ENCODE measurements at regions not wholly inside any gene's neighbourhood (a gene's known extent, or its start where the extent isn't known, plus 50 kb on each side); places are given as distances from the start of the nearest gene placed in this dataset.

- TF ChIP-seq NCOR1 (IDR thresholded peaks at IDR 0.05): no peak
- TF ChIP-seq, protein P1, sequence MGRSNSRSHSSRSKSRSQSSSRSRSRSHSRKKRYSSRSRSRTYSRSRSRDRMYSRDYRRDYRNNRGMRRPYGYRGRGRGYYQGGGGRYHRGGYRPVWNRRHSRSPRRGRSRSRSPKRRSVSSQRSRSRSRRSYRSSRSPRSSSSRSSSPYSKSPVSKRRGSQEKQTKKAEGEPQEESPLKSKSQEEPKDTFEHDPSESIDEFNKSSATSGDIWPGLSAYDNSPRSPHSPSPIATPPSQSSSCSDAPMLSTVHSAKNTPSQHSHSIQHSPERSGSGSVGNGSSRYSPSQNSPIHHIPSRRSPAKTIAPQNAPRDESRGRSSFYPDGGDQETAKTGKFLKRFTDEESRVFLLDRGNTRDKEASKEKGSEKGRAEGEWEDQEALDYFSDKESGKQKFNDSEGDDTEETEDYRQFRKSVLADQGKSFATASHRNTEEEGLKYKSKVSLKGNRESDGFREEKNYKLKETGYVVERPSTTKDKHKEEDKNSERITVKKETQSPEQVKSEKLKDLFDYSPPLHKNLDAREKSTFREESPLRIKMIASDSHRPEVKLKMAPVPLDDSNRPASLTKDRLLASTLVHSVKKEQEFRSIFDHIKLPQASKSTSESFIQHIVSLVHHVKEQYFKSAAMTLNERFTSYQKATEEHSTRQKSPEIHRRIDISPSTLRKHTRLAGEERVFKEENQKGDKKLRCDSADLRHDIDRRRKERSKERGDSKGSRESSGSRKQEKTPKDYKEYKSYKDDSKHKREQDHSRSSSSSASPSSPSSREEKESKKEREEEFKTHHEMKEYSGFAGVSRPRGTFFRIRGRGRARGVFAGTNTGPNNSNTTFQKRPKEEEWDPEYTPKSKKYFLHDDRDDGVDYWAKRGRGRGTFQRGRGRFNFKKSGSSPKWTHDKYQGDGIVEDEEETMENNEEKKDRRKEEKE (IDR thresholded peaks at IDR 0.05; ENCODE audit: borderline replicate concordance in 1 of 2, control insufficient read depth in 1 of 2, low read depth in 2 of 2, low read length in 1 of 2): no peak
- peak; percentile 74 for TF ChIP-seq TEAD4 (IDR thresholded peaks at IDR 0.05; ENCODE audit: low read length)
- TF ChIP-seq TEAD4 (CRISPR knock-in tag; IDR thresholded peaks at IDR 0.05; ENCODE audit: borderline replicate concordance): no peak
- no peak for TF ChIP-seq ZNF707 (CRISPR knock-in tag; conservative IDR thresholded peaks at IDR 0.05)
- no peak for TF ChIP-seq HDAC8 (tag; IDR thresholded peaks at IDR 0.05)
- TF ChIP-seq TBP (optimal IDR thresholded peaks at IDR 0.05; ENCODE audit: low read depth, low read length): no peak
- no peak for TF ChIP-seq EGR1 (conservative IDR thresholded peaks at IDR 0.05)
- TF ChIP-seq, protein P2, sequence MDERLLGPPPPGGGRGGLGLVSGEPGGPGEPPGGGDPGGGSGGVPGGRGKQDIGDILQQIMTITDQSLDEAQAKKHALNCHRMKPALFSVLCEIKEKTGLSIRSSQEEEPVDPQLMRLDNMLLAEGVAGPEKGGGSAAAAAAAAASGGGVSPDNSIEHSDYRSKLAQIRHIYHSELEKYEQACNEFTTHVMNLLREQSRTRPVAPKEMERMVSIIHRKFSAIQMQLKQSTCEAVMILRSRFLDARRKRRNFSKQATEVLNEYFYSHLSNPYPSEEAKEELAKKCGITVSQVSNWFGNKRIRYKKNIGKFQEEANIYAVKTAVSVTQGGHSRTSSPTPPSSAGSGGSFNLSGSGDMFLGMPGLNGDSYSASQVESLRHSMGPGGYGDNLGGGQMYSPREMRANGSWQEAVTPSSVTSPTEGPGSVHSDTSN (CRISPR knock-in tag; IDR thresholded peaks at IDR 0.05; ENCODE audit: low read depth): no peak
- TF ChIP-seq, protein P2 (tag; conservative IDR thresholded peaks at IDR 0.05; ENCODE audit: low read depth): no peak
- TF ChIP-seq, protein P3, sequence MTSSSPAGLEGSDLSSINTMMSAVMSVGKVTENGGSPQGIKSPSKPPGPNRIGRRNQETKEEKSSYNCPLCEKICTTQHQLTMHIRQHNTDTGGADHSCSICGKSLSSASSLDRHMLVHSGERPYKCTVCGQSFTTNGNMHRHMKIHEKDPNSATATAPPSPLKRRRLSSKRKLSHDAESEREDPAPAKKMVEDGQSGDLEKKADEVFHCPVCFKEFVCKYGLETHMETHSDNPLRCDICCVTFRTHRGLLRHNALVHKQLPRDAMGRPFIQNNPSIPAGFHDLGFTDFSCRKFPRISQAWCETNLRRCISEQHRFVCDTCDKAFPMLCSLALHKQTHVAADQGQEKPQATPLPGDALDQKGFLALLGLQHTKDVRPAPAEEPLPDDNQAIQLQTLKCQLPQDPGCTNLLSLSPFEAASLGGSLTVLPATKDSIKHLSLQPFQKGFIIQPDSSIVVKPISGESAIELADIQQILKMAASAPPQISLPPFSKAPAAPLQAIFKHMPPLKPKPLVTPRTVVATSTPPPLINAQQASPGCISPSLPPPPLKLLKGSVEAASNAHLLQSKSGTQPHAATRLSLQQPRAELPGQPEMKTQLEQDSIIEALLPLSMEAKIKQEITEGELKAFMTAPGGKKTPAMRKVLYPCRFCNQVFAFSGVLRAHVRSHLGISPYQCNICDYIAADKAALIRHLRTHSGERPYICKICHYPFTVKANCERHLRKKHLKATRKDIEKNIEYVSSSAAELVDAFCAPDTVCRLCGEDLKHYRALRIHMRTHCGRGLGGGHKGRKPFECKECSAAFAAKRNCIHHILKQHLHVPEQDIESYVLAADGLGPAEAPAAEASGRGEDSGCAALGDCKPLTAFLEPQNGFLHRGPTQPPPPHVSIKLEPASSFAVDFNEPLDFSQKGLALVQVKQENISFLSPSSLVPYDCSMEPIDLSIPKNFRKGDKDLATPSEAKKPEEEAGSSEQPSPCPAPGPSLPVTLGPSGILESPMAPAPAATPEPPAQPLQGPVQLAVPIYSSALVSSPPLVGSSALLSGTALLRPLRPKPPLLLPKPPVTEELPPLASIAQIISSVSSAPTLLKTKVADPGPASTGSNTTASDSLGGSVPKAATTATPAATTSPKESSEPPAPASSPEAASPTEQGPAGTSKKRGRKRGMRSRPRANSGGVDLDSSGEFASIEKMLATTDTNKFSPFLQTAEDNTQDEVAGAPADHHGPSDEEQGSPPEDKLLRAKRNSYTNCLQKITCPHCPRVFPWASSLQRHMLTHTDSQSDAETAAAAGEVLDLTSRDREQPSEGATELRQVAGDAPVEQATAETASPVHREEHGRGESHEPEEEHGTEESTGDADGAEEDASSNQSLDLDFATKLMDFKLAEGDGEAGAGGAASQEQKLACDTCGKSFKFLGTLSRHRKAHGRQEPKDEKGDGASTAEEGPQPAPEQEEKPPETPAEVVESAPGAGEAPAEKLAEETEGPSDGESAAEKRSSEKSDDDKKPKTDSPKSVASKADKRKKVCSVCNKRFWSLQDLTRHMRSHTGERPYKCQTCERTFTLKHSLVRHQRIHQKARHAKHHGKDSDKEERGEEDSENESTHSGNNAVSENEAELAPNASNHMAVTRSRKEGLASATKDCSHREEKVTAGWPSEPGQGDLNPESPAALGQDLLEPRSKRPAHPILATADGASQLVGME (CRISPR knock-in tag; IDR thresholded peaks at IDR 0.05): no peak
- TF ChIP-seq KAT2B (IDR thresholded peaks at IDR 0.05; ENCODE audit: low read depth, low read length): no peak
- TF ChIP-seq, protein P4, sequence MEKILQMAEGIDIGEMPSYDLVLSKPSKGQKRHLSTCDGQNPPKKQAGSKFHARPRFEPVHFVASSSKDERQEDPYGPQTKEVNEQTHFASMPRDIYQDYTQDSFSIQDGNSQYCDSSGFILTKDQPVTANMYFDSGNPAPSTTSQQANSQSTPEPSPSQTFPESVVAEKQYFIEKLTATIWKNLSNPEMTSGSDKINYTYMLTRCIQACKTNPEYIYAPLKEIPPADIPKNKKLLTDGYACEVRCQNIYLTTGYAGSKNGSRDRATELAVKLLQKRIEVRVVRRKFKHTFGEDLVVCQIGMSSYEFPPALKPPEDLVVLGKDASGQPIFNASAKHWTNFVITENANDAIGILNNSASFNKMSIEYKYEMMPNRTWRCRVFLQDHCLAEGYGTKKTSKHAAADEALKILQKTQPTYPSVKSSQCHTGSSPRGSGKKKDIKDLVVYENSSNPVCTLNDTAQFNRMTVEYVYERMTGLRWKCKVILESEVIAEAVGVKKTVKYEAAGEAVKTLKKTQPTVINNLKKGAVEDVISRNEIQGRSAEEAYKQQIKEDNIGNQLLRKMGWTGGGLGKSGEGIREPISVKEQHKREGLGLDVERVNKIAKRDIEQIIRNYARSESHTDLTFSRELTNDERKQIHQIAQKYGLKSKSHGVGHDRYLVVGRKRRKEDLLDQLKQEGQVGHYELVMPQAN (IDR thresholded peaks at IDR 0.05; ENCODE audit: borderline replicate concordance): no peak
- no peak for TF ChIP-seq ZKSCAN8 (CRISPR knock-in tag; IDR thresholded peaks at IDR 0.05)
Observed at GRCh38 chr12:118611770-118612169, 235.4 kb downstream of the SUDS3 start (continued).
